IMR-90 (cell line): ENCODE measurements at regions not wholly inside any gene's neighbourhood (a gene's known extent, or its start where the extent isn't known, plus 50 kb on each side); places are given as distances from the start of the nearest gene placed in this dataset.

Source experiments
- ATAC-seq: fragments of 200-7000 bp; cut with Tn5 transposase; 2 replicates; pipeline ENCODE4 v1.9.1; 2020; ENCODE audit warnings: low read depth, mild to moderate bottlenecking, moderate library complexity
- BruUV-seq: library from RNA; stranded (reverse); fragments of 400-500 nt; replicated peaks from 2 replicates; lab custom pipeline; 2021; lab: Mats Ljungman, UMichigan
- CTCF ChIA-PET: fragments of 300-600 bp; formaldehyde crosslinking; extraction: SDS; loops from one replicate; lab custom pipeline; 2021; ENCODE audit warnings: antibody characterized with exemption; lab: Yijun Ruan, JAX
- POLR2A ChIA-PET: fragments of 300-600 bp; sonication (Branson Sonifier 250); formaldehyde crosslinking; loops from one replicate; lab custom pipeline; 2022; ENCODE audit warnings: antibody characterized with exemption; ENCODE audit not compliant: unreplicated experiment; lab: Charles Lee
- DNase-seq: peaks from one replicate; pipeline ENCODE4 v3.0.0; 2013
- H2AFZ ChIP-seq: replicated peaks from 2 replicates; pipeline ENCODE3; 2013; ENCODE audit warnings: low read length, mild to moderate bottlenecking; ENCODE audit not compliant: poor library complexity
- H2AK5ac ChIP-seq: 2 replicates; pipeline ENCODE4 v1.6.1; 2013; ENCODE audit warnings: low read depth, low read length, inconsistent platforms
- H2AK9ac ChIP-seq: replicated peaks from 2 replicates; pipeline ENCODE3; 2013; ENCODE audit warnings: mild to moderate bottlenecking, low read depth, low read length, moderate library complexity; ENCODE audit not compliant: poor library complexity
- H2BK120ac ChIP-seq: 2 replicates; pipeline ENCODE4 v1.6.1; 2013; ENCODE audit warnings: low read depth, low read length, inconsistent platforms
- H2BK15ac ChIP-seq: 3 replicates; pipeline ENCODE4 v1.6.1; 2013; ENCODE audit warnings: low read depth, low read length, inconsistent platforms
- H2BK20ac ChIP-seq: 2 replicates; pipeline ENCODE4 v1.6.1; 2013; ENCODE audit warnings: low read depth, mild to moderate bottlenecking, inconsistent platforms, low read length, moderate library complexity
- H2BK5ac ChIP-seq: 2 replicates; pipeline ENCODE4 v1.6.1; 2013; ENCODE audit warnings: mild to moderate bottlenecking, low read depth, low read length, inconsistent platforms; ENCODE audit not compliant: poor library complexity, severe bottlenecking
- H3K14ac ChIP-seq: replicated peaks from 2 replicates; pipeline ENCODE4 v1.6.1; 2013; ENCODE audit warnings: low read depth, low read length, inconsistent platforms
- H3K18ac ChIP-seq: 2 replicates; pipeline ENCODE4 v1.6.1; 2013; ENCODE audit warnings: low read depth, low read length, control low read depth
- H3K23ac ChIP-seq: 2 replicates; pipeline ENCODE4 v1.6.1; 2013; ENCODE audit warnings: low read depth, low read length, inconsistent platforms
- H3K27ac ChIP-seq: 2 replicates; pipeline ENCODE4 v1.5.1; 2013; ENCODE audit warnings: mild to moderate bottlenecking, control low read depth, low read length; ENCODE audit not compliant: insufficient read depth
- H3K27me3 ChIP-seq: 2 replicates; pipeline ENCODE4 v1.6.1; 2013; ENCODE audit warnings: low read length; ENCODE audit not compliant: control insufficient read depth, insufficient read depth
- H3K36me3 ChIP-seq: 2 replicates; pipeline ENCODE4 v1.6.1; 2013; ENCODE audit warnings: low read length, mixed read lengths; ENCODE audit not compliant: control insufficient read depth, insufficient read depth
- H3K4ac ChIP-seq: 2 replicates; pipeline ENCODE4 v1.6.1; 2013; ENCODE audit warnings: low read depth, low read length, inconsistent platforms
- H3K4me1 ChIP-seq: 2 replicates; pipeline ENCODE4 v1.6.1; 2013; ENCODE audit warnings: low read length, mixed read lengths; ENCODE audit not compliant: control insufficient read depth, insufficient read depth
- H3K4me2 ChIP-seq: 2 replicates; pipeline ENCODE4 v1.6.1; 2013; ENCODE audit warnings: low read depth, mild to moderate bottlenecking, control low read depth, low read length, moderate library complexity
- H3K4me3 ChIP-seq: 2 replicates; pipeline ENCODE4 v1.5.1; 2013; ENCODE audit warnings: low read depth, mild to moderate bottlenecking, control low read depth, low read length, moderate library complexity; ENCODE audit not compliant: insufficient read depth
- H3K56ac ChIP-seq: 2 replicates; pipeline ENCODE4 v1.6.1; 2013; ENCODE audit warnings: low read length, inconsistent platforms; ENCODE audit not compliant: insufficient read depth; ENCODE audit errors: extremely low read depth
- H3K79me1 ChIP-seq, 2 experiments: 2 replicates each; pipeline ENCODE4 v1.6.1; 2013; ENCODE audit warnings: low read length in 2 of 2, inconsistent platforms in 1 of 2, low read depth in 1 of 2
- H3K9ac ChIP-seq: 2 replicates; pipeline ENCODE4 v1.6.1; 2013; ENCODE audit warnings: low read depth, low read length, control low read depth
- H3K9me1 ChIP-seq: 2 replicates; pipeline ENCODE4 v1.6.1; 2013; ENCODE audit warnings: low read length, inconsistent platforms; ENCODE audit not compliant: insufficient read depth
- H3K9me3 ChIP-seq: 2 replicates; pipeline ENCODE4 v1.6.1; 2013; ENCODE audit warnings: low read length; ENCODE audit not compliant: control insufficient read depth, insufficient read depth
- H4K20me1 ChIP-seq: 2 replicates; pipeline ENCODE4 v1.6.1; 2013; ENCODE audit warnings: low read length, inconsistent platforms; ENCODE audit not compliant: insufficient read depth
- H4K5ac ChIP-seq: 2 replicates; pipeline ENCODE4 v1.6.1; 2013; ENCODE audit warnings: mild to moderate bottlenecking, low read depth, low read length, control low read depth
- H4K8ac ChIP-seq, 2 experiments: 2 replicates each; pipeline ENCODE4 v1.6.1; 2013; ENCODE audit warnings: low read depth in 2 of 2, low read length in 2 of 2, control low read depth in 1 of 2, inconsistent platforms in 1 of 2
- H4K91ac ChIP-seq: 2 replicates; pipeline ENCODE4 v1.6.1; 2013; ENCODE audit warnings: low read depth, low read length, inconsistent platforms; ENCODE audit not compliant: insufficient read depth
- BHLHE40 ChIP-seq: fragments of 150-350 bp; IDR thresholded peaks from 2 replicates; pipeline ENCODE4 v1.6.1; 2016; ENCODE audit warnings: mild to moderate bottlenecking, low read depth, low read length
- CEBPB ChIP-seq: IDR thresholded peaks from 2 replicates; pipeline ENCODE4 v1.6.1; 2012; ENCODE audit warnings: low read depth, low read length, improper control_type of control experiment
- CHD1 ChIP-seq: IDR thresholded peaks from 2 replicates; pipeline ENCODE4 v1.6.1; 2012; ENCODE audit warnings: low read depth, low read length, improper control_type of control experiment
- FOS ChIP-seq: fragments of 150-350 bp; IDR thresholded peaks from 2 replicates; pipeline ENCODE4 v1.6.1; 2016; ENCODE audit warnings: low read depth, low read length
- MAFK ChIP-seq: IDR thresholded peaks from 2 replicates; pipeline ENCODE4 v1.6.1; 2012; ENCODE audit warnings: low read depth, low read length, improper control_type of control experiment
- MAZ ChIP-seq: IDR thresholded peaks from 2 replicates; pipeline ENCODE4 v1.6.1; 2012; ENCODE audit warnings: low read depth, mild to moderate bottlenecking, low read length, improper control_type of control experiment, moderate library complexity, borderline replicate concordance
- MXI1 ChIP-seq: IDR thresholded peaks from 2 replicates; pipeline ENCODE4 v1.6.1; 2012; ENCODE audit warnings: low read depth, mild to moderate bottlenecking, low read length, moderate library complexity, borderline replicate concordance
- NFE2L2 ChIP-seq: fragments of 150-350 bp; IDR thresholded peaks from 2 replicates; pipeline ENCODE4 v1.6.1; 2016; ENCODE audit warnings: low read depth, mild to moderate bottlenecking, low read length
- POLR2A ChIP-seq: IDR thresholded peaks from 2 replicates; pipeline ENCODE4 v1.6.1; 2012; ENCODE audit warnings: mild to moderate bottlenecking, low read depth, low read length
- RAD21 ChIP-seq: IDR thresholded peaks from 2 replicates; pipeline ENCODE4 v1.6.1; 2012; ENCODE audit warnings: low read length, improper control_type of control experiment
- RCOR1 ChIP-seq: IDR thresholded peaks from 2 replicates; pipeline ENCODE4 v1.6.1; 2012; ENCODE audit warnings: mild to moderate bottlenecking, low read length, improper control_type of control experiment; ENCODE audit not compliant: insufficient replicate concordance
- RFX5 ChIP-seq: IDR thresholded peaks from 2 replicates; pipeline ENCODE4 v1.8.0; 2012; ENCODE audit warnings: low read depth, mild to moderate bottlenecking, low read length, moderate library complexity
- SMC3 ChIP-seq: fragments of 150-350 bp; IDR thresholded peaks from 2 replicates; pipeline ENCODE4 v1.6.1; 2016; ENCODE audit warnings: low read depth, mild to moderate bottlenecking, antibody characterized with exemption, low read length, moderate library complexity
- WGBS, 2 experiments: methylation state at CpG; one replicate each; pipeline versions ENCODE4 v1.1.5 to v1.1.7; 2013; ENCODE audit warnings: missing lambda C conversion rate in 2 of 2; ENCODE audit not compliant: insufficient read length in 1 of 2; ENCODE audit errors: extremely low coverage in 2 of 2; 5-methylcytosine and 5-hydroxymethylcytosine counted together
- dilution Hi-C: fragments of 300-500 bp; cut with HindIII; formaldehyde crosslinking; loops from one replicate; pipeline ENCODE4 v1.14.3; 2018; ENCODE audit warnings: low sequenced_read_pairs; ENCODE audit not compliant: unreplicated experiment
- in situ Hi-C: fragments of 300-500 bp; cut with MboI; formaldehyde crosslinking; loops from 3 replicates; pipeline ENCODE4 v1.14.3; 2019; ENCODE audit warnings: low sequenced_read_pairs, inconsistent platforms, mixed read lengths
- intact Hi-C: fragments of 100-400 bp; cut with micrococcal nuclease; formaldehyde crosslinking; loops from 2 replicates; pipeline ENCODE4 v1.10.0; 2022
- TF ChIP-seq, protein P1 (sequence below): conservative IDR thresholded peaks from 2 replicates; pipeline ENCODE4 v1.5.1; 2012; ENCODE audit warnings: mild to moderate bottlenecking, low read depth, low read length, improper control_type of control experiment
- TF ChIP-seq, protein P2 (sequence below): fragments of 150-350 bp; IDR thresholded peaks from 2 replicates; pipeline ENCODE4 v1.6.1; 2017; ENCODE audit warnings: mild to moderate bottlenecking, antibody characterized with exemption, low read length, low read depth
- TF ChIP-seq, protein P3 (sequence below): fragments of 150-350 bp; IDR thresholded peaks from 2 replicates; pipeline ENCODE4 v1.6.1; 2016; ENCODE audit warnings: low read depth, mild to moderate bottlenecking, low read length, moderate library complexity, borderline replicate concordance

DNA sequence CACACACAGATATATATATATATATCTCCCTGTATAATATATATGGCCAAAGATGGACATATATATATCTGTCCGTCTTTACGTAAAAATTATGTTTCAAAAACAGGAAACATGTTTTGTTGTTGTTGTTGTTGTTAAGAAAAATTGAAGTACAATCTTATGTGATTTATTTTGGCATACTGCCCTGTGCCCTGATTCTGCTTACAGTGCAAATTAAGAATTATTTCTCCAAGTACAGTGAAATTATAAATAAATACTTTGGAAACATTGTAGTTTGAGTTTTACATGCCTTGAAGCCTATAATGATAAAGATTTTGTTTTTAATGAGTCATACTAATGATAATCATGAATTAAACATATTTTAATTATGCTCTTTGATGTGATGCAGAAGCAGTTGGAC lies 994.9 kb downstream of the DIPK2A start:
- Histone ChIP-seq H2BK15ac (no peak overlapping the region), H3K4me2 (no peak overlapping the region), H4K91ac (no peak overlapping the region), H2BK120ac (no peak overlapping the region), H4K5ac (no peak overlapping the region), H3K27ac (no peak overlapping the region), H3K79me1 (no peaks in the 10 kb centered on the region), H3K18ac (no peak overlapping the region), H3K14ac (no peak overlapping the region), H2AK9ac (no peak overlapping the region), H3K9ac (no peak overlapping the region), H2AK5ac (no peak overlapping the region), H2BK5ac (no peak overlapping the region), H3K23ac (no peak overlapping the region), H3K4me3 (no peak overlapping the region), H3K9me1 (no peaks in the 10 kb centered on the region), H2AFZ (no peak overlapping the region), H4K8ac (no peak overlapping the region), H3K56ac (no peak overlapping the region), H4K20me1 (no peaks in the 10 kb centered on the region), H2BK20ac (no peak overlapping the region), H3K4me1 (no peaks in the 10 kb centered on the region), H3K9me3 (no peaks in the 10 kb centered on the region), H3K27me3 (no peaks in the 10 kb centered on the region), H3K4ac (no peak overlapping the region), H3K36me3 (no peaks in the 10 kb centered on the region)
- no TSS peak for BruUV-seq
- TF ChIP-seq RAD21 (no peak), SMC3 (no peak), RCOR1 (no peak), MAFK (no peak), NFE2L2 (no peak), CEBPB (no peak), MXI1 (no peak), FOS (no peak), RFX5 (no peak), BHLHE40 (no peak), MAZ (no peak), CHD1 (no peak), POLR2A (no peak)
- TF ChIP-seq, protein P1, sequence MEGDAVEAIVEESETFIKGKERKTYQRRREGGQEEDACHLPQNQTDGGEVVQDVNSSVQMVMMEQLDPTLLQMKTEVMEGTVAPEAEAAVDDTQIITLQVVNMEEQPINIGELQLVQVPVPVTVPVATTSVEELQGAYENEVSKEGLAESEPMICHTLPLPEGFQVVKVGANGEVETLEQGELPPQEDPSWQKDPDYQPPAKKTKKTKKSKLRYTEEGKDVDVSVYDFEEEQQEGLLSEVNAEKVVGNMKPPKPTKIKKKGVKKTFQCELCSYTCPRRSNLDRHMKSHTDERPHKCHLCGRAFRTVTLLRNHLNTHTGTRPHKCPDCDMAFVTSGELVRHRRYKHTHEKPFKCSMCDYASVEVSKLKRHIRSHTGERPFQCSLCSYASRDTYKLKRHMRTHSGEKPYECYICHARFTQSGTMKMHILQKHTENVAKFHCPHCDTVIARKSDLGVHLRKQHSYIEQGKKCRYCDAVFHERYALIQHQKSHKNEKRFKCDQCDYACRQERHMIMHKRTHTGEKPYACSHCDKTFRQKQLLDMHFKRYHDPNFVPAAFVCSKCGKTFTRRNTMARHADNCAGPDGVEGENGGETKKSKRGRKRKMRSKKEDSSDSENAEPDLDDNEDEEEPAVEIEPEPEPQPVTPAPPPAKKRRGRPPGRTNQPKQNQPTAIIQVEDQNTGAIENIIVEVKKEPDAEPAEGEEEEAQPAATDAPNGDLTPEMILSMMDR = no peak
- TF ChIP-seq, protein P2, sequence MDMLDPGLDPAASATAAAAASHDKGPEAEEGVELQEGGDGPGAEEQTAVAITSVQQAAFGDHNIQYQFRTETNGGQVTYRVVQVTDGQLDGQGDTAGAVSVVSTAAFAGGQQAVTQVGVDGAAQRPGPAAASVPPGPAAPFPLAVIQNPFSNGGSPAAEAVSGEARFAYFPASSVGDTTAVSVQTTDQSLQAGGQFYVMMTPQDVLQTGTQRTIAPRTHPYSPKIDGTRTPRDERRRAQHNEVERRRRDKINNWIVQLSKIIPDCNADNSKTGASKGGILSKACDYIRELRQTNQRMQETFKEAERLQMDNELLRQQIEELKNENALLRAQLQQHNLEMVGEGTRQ = no peak
- TF ChIP-seq, protein P3, sequence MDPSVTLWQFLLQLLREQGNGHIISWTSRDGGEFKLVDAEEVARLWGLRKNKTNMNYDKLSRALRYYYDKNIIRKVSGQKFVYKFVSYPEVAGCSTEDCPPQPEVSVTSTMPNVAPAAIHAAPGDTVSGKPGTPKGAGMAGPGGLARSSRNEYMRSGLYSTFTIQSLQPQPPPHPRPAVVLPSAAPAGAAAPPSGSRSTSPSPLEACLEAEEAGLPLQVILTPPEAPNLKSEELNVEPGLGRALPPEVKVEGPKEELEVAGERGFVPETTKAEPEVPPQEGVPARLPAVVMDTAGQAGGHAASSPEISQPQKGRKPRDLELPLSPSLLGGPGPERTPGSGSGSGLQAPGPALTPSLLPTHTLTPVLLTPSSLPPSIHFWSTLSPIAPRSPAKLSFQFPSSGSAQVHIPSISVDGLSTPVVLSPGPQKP = no peak
- ChIA-PET CTCF (no interaction called here), POLR2A (no interaction called here)
- intact Hi-C loops (no loop called here), dilution Hi-C loops (no loop called here), in situ Hi-C loops (no loop called here)
- WGBS, 2 experiments = no CpG with 5 or more reads among the region's 2 CpGs
- no peak for DNase-seq
- no peak for ATAC-seq
